ENCODE measurements at regions not wholly inside any gene's neighbourhood (a gene's known extent, or its start where the extent isn't known, plus 50 kb on each side); places are given as distances from the start of the nearest gene placed in this dataset.

GRCh38 chr15:87667643-87668042 is 588.9 kb downstream of the NTRK3 start:
- no peak overlapping the region for H3K4me3 ChIP-seq
- TF ChIP-seq POLR2AphosphoS5 (IDR thresholded peaks at IDR 0.05) = no peak
- TF ChIP-seq, protein P1, sequence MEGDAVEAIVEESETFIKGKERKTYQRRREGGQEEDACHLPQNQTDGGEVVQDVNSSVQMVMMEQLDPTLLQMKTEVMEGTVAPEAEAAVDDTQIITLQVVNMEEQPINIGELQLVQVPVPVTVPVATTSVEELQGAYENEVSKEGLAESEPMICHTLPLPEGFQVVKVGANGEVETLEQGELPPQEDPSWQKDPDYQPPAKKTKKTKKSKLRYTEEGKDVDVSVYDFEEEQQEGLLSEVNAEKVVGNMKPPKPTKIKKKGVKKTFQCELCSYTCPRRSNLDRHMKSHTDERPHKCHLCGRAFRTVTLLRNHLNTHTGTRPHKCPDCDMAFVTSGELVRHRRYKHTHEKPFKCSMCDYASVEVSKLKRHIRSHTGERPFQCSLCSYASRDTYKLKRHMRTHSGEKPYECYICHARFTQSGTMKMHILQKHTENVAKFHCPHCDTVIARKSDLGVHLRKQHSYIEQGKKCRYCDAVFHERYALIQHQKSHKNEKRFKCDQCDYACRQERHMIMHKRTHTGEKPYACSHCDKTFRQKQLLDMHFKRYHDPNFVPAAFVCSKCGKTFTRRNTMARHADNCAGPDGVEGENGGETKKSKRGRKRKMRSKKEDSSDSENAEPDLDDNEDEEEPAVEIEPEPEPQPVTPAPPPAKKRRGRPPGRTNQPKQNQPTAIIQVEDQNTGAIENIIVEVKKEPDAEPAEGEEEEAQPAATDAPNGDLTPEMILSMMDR (IDR thresholded peaks at IDR 0.05) = no peak
- DNase-seq (ENCODE audit: low spot score) = no peak
- WGBS = 93% methylated on average over 3 of the region's 3 CpGs
- intact Hi-C loops (cut with DNase I) = no loop called here
- H3K9me3 ChIP-seq = no peaks in the 10 kb centered on the region
- H3K27me3 ChIP-seq (replicated peaks; ENCODE audit: insufficient read depth) = no peaks in the 10 kb centered on the region
- H3K36me3 ChIP-seq = no peaks in the 10 kb centered on the region
- no peak overlapping the region for H3K27ac ChIP-seq
- no peaks in the 10 kb centered on the region for H3K4me1 ChIP-seq (replicated peaks)

DNA sequence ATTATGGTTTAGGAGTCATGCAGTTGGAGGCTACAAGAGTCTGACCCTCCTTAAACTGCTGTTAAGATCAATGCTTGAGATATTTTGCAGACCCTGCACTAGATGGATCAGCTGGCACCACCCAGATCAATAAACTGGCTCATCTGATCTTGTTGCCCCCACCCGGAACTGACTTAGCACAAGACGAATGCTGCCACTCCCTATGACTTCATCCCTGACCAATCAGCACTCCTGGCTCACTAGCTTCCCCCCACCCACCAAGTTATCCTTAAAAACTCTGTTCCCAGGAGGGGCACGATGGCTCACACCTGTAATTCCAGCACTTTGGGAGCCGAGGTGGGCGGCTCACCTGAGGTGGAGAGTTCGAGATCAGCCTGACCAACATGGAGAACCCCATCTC is 594.0 kb downstream of the NTRK3 start:
- intact Hi-C loops (cut with DNase I) = no loop called here
- no peak for TF ChIP-seq POLR2A (IDR thresholded peaks at IDR 0.05)
- TF ChIP-seq POLR2AphosphoS5 (IDR thresholded peaks at IDR 0.05) = no peak
- TF ChIP-seq, protein P1 (IDR thresholded peaks at IDR 0.05) = no peak
- 95% methylated on average over 6 of the region's 6 CpGs for WGBS
- Histone ChIP-seq H3K27me3 (replicated peaks; ENCODE audit: insufficient read depth) (no peaks in the 10 kb centered on the region), H3K4me3 (no peak overlapping the region), H3K27ac (no peak overlapping the region), H3K36me3 (no peaks in the 10 kb centered on the region), H3K4me1 (replicated peaks) (no peaks in the 10 kb centered on the region), H3K9me3 (no peaks in the 10 kb centered on the region)
- DNase-seq (ENCODE audit: low spot score) = no peak

DNA sequence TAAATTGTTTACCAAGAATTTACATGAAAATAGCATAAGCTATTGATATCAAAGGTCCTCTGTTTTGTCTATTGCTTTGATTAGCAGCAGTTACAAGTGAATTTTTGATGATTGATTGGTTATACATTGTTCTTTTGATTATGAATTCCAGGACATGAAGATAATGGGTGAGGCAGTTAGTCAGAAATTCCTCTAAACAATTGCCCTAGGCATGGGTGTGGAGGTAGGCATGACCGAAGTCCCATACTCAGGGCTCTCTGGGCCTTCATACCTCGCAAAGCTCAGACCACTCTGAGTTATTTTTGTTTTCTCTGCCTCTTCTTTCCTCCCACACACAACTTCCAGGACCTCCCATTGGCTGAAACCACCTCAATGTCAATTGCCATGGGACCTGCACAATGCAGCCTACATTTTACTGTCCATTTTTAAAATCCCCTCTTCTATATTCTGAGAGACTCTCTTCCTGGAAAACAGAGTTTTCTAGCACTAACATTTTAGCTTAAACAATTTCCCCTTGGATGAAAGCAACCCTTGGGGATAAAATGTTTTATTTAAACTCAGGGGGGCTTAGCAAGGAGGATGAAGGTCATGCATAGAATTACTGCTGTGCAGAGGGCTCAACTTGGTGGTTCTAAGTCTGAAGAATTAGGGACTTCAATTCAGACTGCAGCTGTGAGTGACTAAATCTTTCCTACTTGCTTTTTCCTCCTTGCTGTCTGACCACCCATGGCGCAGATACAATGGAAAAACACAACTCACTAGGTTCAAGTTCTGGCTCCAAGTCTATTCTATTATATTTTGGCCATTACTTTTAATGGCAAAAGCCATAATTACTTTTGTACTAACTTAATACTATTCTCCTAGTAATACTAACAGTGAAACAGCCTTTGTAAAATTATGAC is 594.8 kb downstream of the NTRK3 start:
- H3K36me3 ChIP-seq = no peaks in the 10 kb centered on the region
- intact Hi-C loops (cut with DNase I) = no loop called here
- TF ChIP-seq POLR2A (IDR thresholded peaks at IDR 0.05) = no peak
- TF ChIP-seq, protein P1 (IDR thresholded peaks at IDR 0.05) = no peak
- TF ChIP-seq POLR2AphosphoS5 (IDR thresholded peaks at IDR 0.05) = no peak

DNA sequence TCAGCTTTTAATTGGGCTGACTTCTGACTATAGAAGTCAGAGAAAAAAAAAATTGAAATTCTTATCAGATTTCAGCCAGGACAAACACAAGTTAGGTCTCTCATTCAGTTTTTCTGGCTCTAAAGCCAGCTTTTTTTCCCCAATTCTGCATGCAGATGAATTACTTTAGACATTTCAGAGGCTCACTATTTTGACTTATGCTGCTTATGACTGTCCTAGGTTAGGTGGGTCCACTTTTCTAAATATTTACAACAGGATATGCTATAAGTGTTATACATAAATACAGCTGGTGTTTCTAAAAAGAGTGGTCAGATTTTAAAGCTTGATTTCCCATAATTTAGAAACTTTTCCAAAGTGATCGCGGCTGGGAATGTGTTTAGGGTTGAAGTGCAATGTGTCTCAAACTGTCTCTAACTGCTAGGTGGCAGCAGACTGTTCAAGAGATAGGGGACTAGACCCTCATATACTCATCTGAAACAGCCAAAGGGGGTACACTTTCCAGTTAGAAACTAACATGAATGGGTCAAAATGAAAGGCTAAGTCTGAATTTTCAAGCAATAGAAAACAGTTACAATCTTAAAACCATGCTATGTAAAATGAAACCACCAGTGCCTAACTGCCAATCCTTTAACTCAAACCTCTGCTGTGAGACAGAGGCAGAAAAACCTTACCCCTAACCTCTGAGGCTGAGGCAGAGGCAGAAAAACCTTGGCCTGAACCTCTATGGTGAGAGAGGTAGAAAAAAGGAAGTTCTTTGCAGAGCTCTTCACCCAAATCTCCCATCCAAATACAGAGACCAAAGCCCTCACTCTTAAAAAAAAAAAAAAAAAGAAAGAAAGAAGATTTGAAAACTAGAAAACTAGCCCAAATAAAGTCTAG is 596.0 kb downstream of the NTRK3 start:
- intact Hi-C loops (cut with DNase I) = no loop called here
- WGBS = 65% methylated on average over 2 of the region's 2 CpGs

More for the DNA sequence above, 594.8 kb downstream of the NTRK3 start:
- Histone ChIP-seq H3K9me3 (no peaks in the 10 kb centered on the region), H3K4me1 (replicated peaks) (no peaks in the 10 kb centered on the region), H3K4me3 (no peak overlapping the region), H3K27me3 (replicated peaks; ENCODE audit: insufficient read depth) (no peaks in the 10 kb centered on the region), H3K27ac (no peak overlapping the region)
- no peak for DNase-seq (ENCODE audit: low spot score)
- 90% methylated on average over 3 of the region's 3 CpGs for WGBS

More for the DNA sequence above, 596.0 kb downstream of the NTRK3 start:
- no peaks in the 10 kb centered on the region for H3K36me3 ChIP-seq
- TF ChIP-seq, protein P1 (IDR thresholded peaks at IDR 0.05) = no peak
- TF ChIP-seq POLR2A (IDR thresholded peaks at IDR 0.05) (no peak), POLR2AphosphoS5 (IDR thresholded peaks at IDR 0.05) (no peak)
- no peaks in the 10 kb centered on the region for H3K4me1 ChIP-seq (replicated peaks)
- no peak overlapping the region for H3K27ac ChIP-seq
- no peak overlapping the region for H3K4me3 ChIP-seq
- DNase-seq (ENCODE audit: low spot score) = no peak
- H3K9me3 ChIP-seq = no peaks in the 10 kb centered on the region
- H3K27me3 ChIP-seq (replicated peaks; ENCODE audit: insufficient read depth) = no peaks in the 10 kb centered on the region

Data from prostate gland (tissue), 2 donors.